ENCODE measurements at regions not wholly inside any gene's neighbourhood (a gene's known extent, or its start where the extent isn't known, plus 50 kb on each side); places are given as distances from the start of the nearest gene placed in this dataset.

GRCh38 chr5:4100739-4101138 lies 505.1 kb downstream of the IRX1 start (continued):
- TF ChIP-seq USF2 (IDR thresholded peaks at IDR 0.05) (no peak), FOXS1 (CRISPR knock-in tag; IDR thresholded peaks at IDR 0.05) (no peak), RARB (CRISPR knock-in tag; IDR thresholded peaks at IDR 0.05) (no peak), BHLHE40 (IDR thresholded peaks at IDR 0.05; ENCODE audit: low read depth, low read length) (no peak), CHD2 (IDR thresholded peaks at IDR 0.05; ENCODE audit: low read length, partially characterized antibody) (no peak), EHF (CRISPR knock-in tag; IDR thresholded peaks at IDR 0.05) (no peak)

- no peak overlapping the region for H3K4me2 ChIP-seq
- TF ChIP-seq RNF2 (IDR thresholded peaks at IDR 0.05; ENCODE audit: borderline replicate concordance, low read depth) (no peak), RAD21 (conservative IDR thresholded peaks at IDR 0.05 in 1 of 2, IDR thresholded peaks at IDR 0.05 in 1 of 2) (no peak), E2F6 (IDR thresholded peaks at IDR 0.05; ENCODE audit: borderline replicate concordance, low read depth) (no peak), USF2 (IDR thresholded peaks at IDR 0.05) (no peak), MAFK (IDR thresholded peaks at IDR 0.05; ENCODE audit: partially characterized antibody) (no peak), HEYL (CRISPR knock-in tag; IDR thresholded peaks at IDR 0.05) (no peak), EHMT2 (IDR thresholded peaks at IDR 0.05; ENCODE audit: low read depth) (no peak), TFCP2L1 (CRISPR knock-in tag; IDR thresholded peaks at IDR 0.05) (no peak), TP53 (CRISPR knock-in tag; IDR thresholded peaks at IDR 0.05) (no peak), KDM5A (IDR thresholded peaks at IDR 0.05) (no peak), SMC3 (IDR thresholded peaks at IDR 0.05) (no peak), HES2 (IDR thresholded peaks at IDR 0.05) (no peak), ZFP36 (IDR thresholded peaks at IDR 0.05; ENCODE audit: borderline replicate concordance, partially characterized antibody) (no peak), CBX8 (IDR thresholded peaks at IDR 0.05) (no peak), GATA3 (IDR thresholded peaks at IDR 0.05; ENCODE audit: borderline replicate concordance) (no peak), ATOH8 (CRISPR knock-in tag; IDR thresholded peaks at IDR 0.05; ENCODE audit: low read depth) (no peak), FOSB (CRISPR knock-in tag; IDR thresholded peaks at IDR 0.05) (no peak)
- no peak overlapping the region for H3K27ac ChIP-seq
- ATAC-seq = no peak
- WGBS (ENCODE audit: missing lambda C conversion rate) = 49% methylated on average over 12 of the region's 12 CpGs
- ChIA-PET CTCF (interaction anchor here (0.6 kb wide), 1 partner anchor 60 kb away, joined by 3 read pairs; no protein-coding TSS in a partner anchor), POLR2A (no interaction called here)
- no peak for FAIRE-seq
- 0 out of 3 replicates have a peak, but pooled peaks cover 1% of the 10 kb centered on the region for H3K9me3 ChIP-seq
- no peak for DNase-seq (ENCODE audit: low read depth in 1 of 2, low spot score in 1 of 2)
- H3K4me3 ChIP-seq = no peak overlapping the region
- no peaks in the 10 kb centered on the region for H3K4me1 ChIP-seq
Measured at GRCh38 chr5:4101189-4101588, 505.6 kb downstream of the IRX1 start.

GRCh38 chr5:4104831-4105597 lies 509.4 kb downstream of the IRX1 start:
- H3K4me2 ChIP-seq = no peak overlapping the region
- H3K27ac ChIP-seq = no peak overlapping the region
- 3% methylated on average over 4 of the region's 4 CpGs for WGBS (ENCODE audit: missing lambda C conversion rate)
- ChIA-PET CTCF (no interaction called here), POLR2A (no interaction called here)
- no peaks in the 10 kb centered on the region for H3K9me3 ChIP-seq
- ATAC-seq (no peak), DNase-seq (ENCODE audit: low read depth in 1 of 2, low spot score in 1 of 2) (no peak), FAIRE-seq (no peak)
- no peaks in the 10 kb centered on the region for H3K4me1 ChIP-seq
- TF ChIP-seq EP300 (IDR thresholded peaks at IDR 0.05) = no peak
- H3K4me3 ChIP-seq = no peak overlapping the region
